H1 (cell line): ENCODE measurements at regions not wholly inside any gene's neighbourhood (a gene's known extent, or its start where the extent isn't known, plus 50 kb on each side); places are given as distances from the start of the nearest gene placed in this dataset.

Experiments
- ASH2L ChIP-seq: fragments of 200-600, 300-600 bp; sonication (generic); IDR thresholded peaks from one replicate; pipeline ENCODE4 v1.7.1; 2017; ENCODE audit warnings: low read length
- BACH1 ChIP-seq: IDR thresholded peaks from 2 replicates; pipeline ENCODE4 v1.6.1; 2012; ENCODE audit warnings: low read length, improper control_type of control experiment
- CTCF ChIP-seq, 3 experiments: IDR thresholded peaks; 1 replicate in 2 of 3; 2 replicates in 1 of 3; pipeline versions ENCODE4 v1.5.1 to v1.6.1; 2011; ENCODE audit warnings: low read length in 3 of 3, mild to moderate bottlenecking in 3 of 3, inconsistent platforms in 2 of 3, low read depth in 1 of 3, moderate library complexity in 1 of 3; ENCODE audit not compliant: insufficient read depth in 1 of 3; ENCODE audit errors: control extremely low read depth in 1 of 3
- EP300 ChIP-seq, 2 experiments: IDR thresholded peaks; 1 replicate in 1 of 2; 2 replicates in 1 of 2; pipeline ENCODE4 v1.6.1; 2011 to 2012; ENCODE audit warnings: low read depth in 2 of 2, low read length in 2 of 2, mild to moderate bottlenecking in 2 of 2, borderline replicate concordance in 1 of 2, inconsistent platforms in 1 of 2, moderate library complexity in 1 of 2
- KDM5A ChIP-seq: fragments of 200-600 bp; IDR thresholded peaks from 2 replicates; pipeline ENCODE4 v1.7.1; 2012; ENCODE audit warnings: mild to moderate bottlenecking, low read length, inconsistent platforms, mixed read lengths
- MAX ChIP-seq: IDR thresholded peaks from 2 replicates; pipeline ENCODE4 v1.6.1; 2012; ENCODE audit warnings: inconsistent platforms
- PHF8 ChIP-seq: fragments of 200-600 bp; sonication (generic); conservative IDR thresholded peaks from 2 replicates; pipeline ENCODE4 v1.7.1; 2012; ENCODE audit warnings: low read depth, mild to moderate bottlenecking, inconsistent platforms, low read length, moderate library complexity
- POLR2A ChIP-seq, 2 experiments: IDR thresholded peaks; 1 replicate in 1 of 2; 2 replicates in 1 of 2; pipeline ENCODE4 v1.6.1; 2011; ENCODE audit warnings: low read depth in 2 of 2, low read length in 2 of 2, mild to moderate bottlenecking in 2 of 2; ENCODE audit errors: control extremely low read depth in 1 of 2
- POLR2AphosphoS5 ChIP-seq: IDR thresholded peaks from 2 replicates; pipeline ENCODE4 v1.6.1; 2011; ENCODE audit warnings: low read depth, low read length
- RNF2 ChIP-seq: fragments of 200-900, 300-1000 bp; sonication (generic); IDR thresholded peaks from 2 replicates; pipeline ENCODE4 v1.7.1; 2016; ENCODE audit warnings: borderline replicate concordance, low read depth, mild to moderate bottlenecking, antibody characterized with exemption, low read length; ENCODE audit not compliant: poor library complexity, severe bottlenecking; ENCODE audit errors: missing control alignments
- SIN3A ChIP-seq, 2 experiments: IDR thresholded peaks in 1 of 2; conservative IDR thresholded peaks in 1 of 2; 2 replicates each; pipeline ENCODE4 v1.6.1; 2011 to 2012; ENCODE audit warnings: low read length in 2 of 2, improper control_type of control experiment in 1 of 2, low read depth in 1 of 2, mild to moderate bottlenecking in 1 of 2
- SIX5 ChIP-seq: IDR thresholded peaks from 2 replicates; pipeline ENCODE4 v1.6.1; 2011; ENCODE audit warnings: mild to moderate bottlenecking, low read depth, low read length
- TCF12 ChIP-seq: IDR thresholded peaks from 2 replicates; pipeline ENCODE4 v1.6.1; 2011; ENCODE audit warnings: low read depth, mild to moderate bottlenecking, low read length
- USF2 ChIP-seq: IDR thresholded peaks from 2 replicates; pipeline ENCODE4 v1.6.1; 2011; ENCODE audit warnings: low read length, improper control_type of control experiment

GRCh38 chr6:29884261-29884660 is 56.6 kb downstream of the HLA-G start:
- TF ChIP-seq BACH1 (no peak), MAX (no peak), CTCF (IDR thresholded peaks at IDR 0.05; ENCODE audit: control extremely low read depth in 1 of 3, insufficient read depth in 1 of 3, low read depth in 1 of 3, low read length in 3 of 3) (no peak), EP300 (IDR thresholded peaks at IDR 0.05; ENCODE audit: borderline replicate concordance in 1 of 2, low read depth in 2 of 2, low read length in 2 of 2) (no peak), SIN3A (conservative IDR thresholded peaks at IDR 0.05 in 1 of 2, IDR thresholded peaks at IDR 0.05 in 1 of 2; ENCODE audit: low read depth in 1 of 2, low read length in 2 of 2) (no peak), KDM5A (no peak), TCF12 (no peak), SIX5 (no peak), PHF8 (no peak), USF2 (no peak), RNF2 (no peak), ASH2L (no peak), POLR2AphosphoS5 (no peak), POLR2A (IDR thresholded peaks at IDR 0.05; ENCODE audit: control extremely low read depth in 1 of 2, low read depth in 2 of 2, low read length in 2 of 2) (no peak)
